ENCODE measurements at regions not wholly inside any gene's neighbourhood (a gene's known extent, or its start where the extent isn't known, plus 50 kb on each side); places are given as distances from the start of the nearest gene placed in this dataset.

- no peak for TF ChIP-seq CTCF (IDR thresholded peaks at IDR 0.05 in 4 of 5, conservative IDR thresholded peaks at IDR 0.05 in 1 of 5)
- TF ChIP-seq POLR2A (IDR thresholded peaks at IDR 0.05), result no peak
These were observed 131.4 kb downstream of the NDUFA12 start for GRCh38 chr12:94872007-94872653.

Data from gastrocnemius medialis (tissue), 4 donors.